ENCODE measurements at regions not wholly inside any gene's neighbourhood (a gene's known extent, or its start where the extent isn't known, plus 50 kb on each side); places are given as distances from the start of the nearest gene placed in this dataset.

GRCh38 chr2:15701341-15701907 is 109.8 kb downstream of the DDX1 start:
- no peak for TF ChIP-seq SIN3A (IDR thresholded peaks at IDR 0.05; ENCODE audit: borderline replicate concordance, insufficient read depth, low read length)
- no peak for TF ChIP-seq REST (IDR thresholded peaks at IDR 0.05; ENCODE audit: insufficient read depth in 1 of 2, low read depth in 2 of 2, low read length in 2 of 2)
- no peak for TF ChIP-seq POLR2AphosphoS5 (IDR thresholded peaks at IDR 0.05; ENCODE audit: low read depth, low read length)
